Prostate gland (tissue), 2 donors: ENCODE measurements at regions not wholly inside any gene's neighbourhood (a gene's known extent, or its start where the extent isn't known, plus 50 kb on each side); places are given as distances from the start of the nearest gene placed in this dataset.
"Not testable (repeated sequence)": the region's sequence is repeated elsewhere in the genome, so short reads cannot be mapped to it uniquely, and the experiment has no call there.

Experiments used
- DNase-seq: peaks from one replicate; pipeline ENCODE4 v3.0.0-alpha.2; 2019; ENCODE audit warnings: low spot score
- H3K27ac ChIP-seq, 2 donors: fragments of 200-600 bp; sonication (generic); 2 replicates each; pipeline ENCODE4 v1.5.1; 2017 to 2019
- H3K27me3 ChIP-seq: fragments of 200-600 bp; sonication (generic); replicated peaks from 2 replicates; pipeline ENCODE4 v1.5.1; 2019; ENCODE audit not compliant: insufficient read depth
- H3K36me3 ChIP-seq, 2 donors: fragments of 200-600 bp; sonication (generic); 1 replicate in 1 of 2; 2 replicates in 1 of 2; pipeline versions ENCODE4 v1.5.1 to v1.8.1; 2017 to 2019
- H3K4me1 ChIP-seq: fragments of 200-600 bp; sonication (generic); replicated peaks from 2 replicates; pipeline ENCODE4 v1.5.1; 2019
- H3K4me3 ChIP-seq, 2 donors: fragments of 200-600 bp; sonication (generic); 2 replicates each; pipeline ENCODE4 v1.5.1; 2017 to 2019
- H3K9me3 ChIP-seq: fragments of 200-600 bp; sonication (generic); 2 replicates; pipeline ENCODE4 v1.5.1; 2017
- CTCF ChIP-seq, 4 experiments: fragments of 200-600 bp in 2 of 4; fragments of 450-650 bp in 2 of 4; sonication (generic) in 2 of 4; IDR thresholded peaks; 1 replicate in 3 of 4; 2 replicates in 1 of 4; pipeline ENCODE4 v1.5.1; 2016 to 2019; ENCODE audit warnings: antibody characterized with exemption in 4 of 4, mild to moderate bottlenecking in 2 of 4, moderate library complexity in 2 of 4
- POLR2A ChIP-seq: fragments of 450-650 bp; IDR thresholded peaks from one replicate; pipeline ENCODE4 v1.6.1; 2016; ENCODE audit warnings: antibody characterized with exemption, mild to moderate bottlenecking
- POLR2AphosphoS5 ChIP-seq: sonication (generic); formaldehyde crosslinking; IDR thresholded peaks from one replicate; pipeline ENCODE4 v1.6.1; 2017; ENCODE audit warnings: antibody characterized with exemption
- WGBS: methylation state at CpG from one replicate; pipeline ENCODE4 v1.1.5; 2018; 5-methylcytosine and 5-hydroxymethylcytosine counted together
- intact Hi-C: fragments of 100-400 bp; cut with DNase I; formaldehyde crosslinking; loops from one replicate; pipeline ENCODE4 v1.14.2; 2022

GRCh38 chr19:28296506-28296905, 916.4 kb downstream of the UQCRFS1 start:
- Histone ChIP-seq H3K27me3 (no peaks in the 10 kb centered on the region), H3K36me3 (no peaks in the 10 kb centered on the region), H3K9me3 (no peaks in the 10 kb centered on the region), H3K27ac (no peak overlapping the region), H3K4me3 (no peak overlapping the region), H3K4me1 (no peaks in the 10 kb centered on the region)
- WGBS, result 90% methylated on average over 4 of the region's 4 CpGs
- TF ChIP-seq POLR2A, result no peak
- DNase-seq, result no peak
- intact Hi-C loops, result no loop called here

GRCh38 chr19:28294975-28295374, 918.0 kb downstream of the UQCRFS1 start:
- DNase-seq, H3K9me3 ChIP-seq, H3K4me3 ChIP-seq, H3K4me1 ChIP-seq, H3K27ac ChIP-seq, H3K27me3 ChIP-seq, intact Hi-C loops, H3K36me3 ChIP-seq: not testable (repeated sequence)
- WGBS, result 94% methylated on average over 1 of the region's 1 CpG

- intact Hi-C loops, result no loop called here
- H3K27ac ChIP-seq, result no peak overlapping the region
- no peaks in the 10 kb centered on the region for H3K36me3 ChIP-seq
- no peak for DNase-seq
- WGBS, result 47% methylated on average over 6 of the region's 6 CpGs
- TF ChIP-seq POLR2AphosphoS5, result no peak
- no peak for TF ChIP-seq POLR2A
- TF ChIP-seq CTCF (IDR thresholded peaks at IDR 0.05), result no peak
- no peaks in the 10 kb centered on the region for H3K9me3 ChIP-seq
- no peaks in the 10 kb centered on the region for H3K27me3 ChIP-seq
- peaks cover under 1% of the 10 kb centered on the region for H3K4me1 ChIP-seq
- H3K4me3 ChIP-seq, result no peak overlapping the region
Observed at GRCh38 chr19:28294395-28294794, 918.6 kb downstream of the UQCRFS1 start.

- no peaks in the 10 kb centered on the region for H3K36me3 ChIP-seq
- DNase-seq, result no peak
- H3K27ac ChIP-seq, result no peak overlapping the region
- H3K9me3 ChIP-seq, result no peaks in the 10 kb centered on the region
- H3K4me3 ChIP-seq, result no peak overlapping the region
- no peaks in the 10 kb centered on the region for H3K27me3 ChIP-seq
- 91% methylated on average over 3 of the region's 3 CpGs for WGBS
- intact Hi-C loops, result no loop called here
- TF ChIP-seq CTCF (IDR thresholded peaks at IDR 0.05), result no peak
- TF ChIP-seq POLR2AphosphoS5, result no peak
- no peak for TF ChIP-seq POLR2A
- H3K4me1 ChIP-seq, result peaks cover 5% of the 10 kb centered on the region
Observed at GRCh38 chr19:28293685-28294084, 919.3 kb downstream of the UQCRFS1 start.

- no peak for DNase-seq
- 63% methylated on average over 10 of the region's 10 CpGs for WGBS
- no peak overlapping the region for H3K4me3 ChIP-seq
- H3K4me1 ChIP-seq, result peaks cover 11% of the 10 kb centered on the region
- intact Hi-C loops, result no loop called here
- H3K27ac ChIP-seq, result no peak overlapping the region
- TF ChIP-seq CTCF (IDR thresholded peaks at IDR 0.05) (no peak), POLR2A (no peak), POLR2AphosphoS5 (no peak)
- no peaks in the 10 kb centered on the region for H3K9me3 ChIP-seq
- H3K27me3 ChIP-seq, result no peaks in the 10 kb centered on the region
- H3K36me3 ChIP-seq, result no peaks in the 10 kb centered on the region
Observed at GRCh38 chr19:28292822-28293500, 920.0 kb downstream of the UQCRFS1 start.

- Histone ChIP-seq H3K4me1 (peaks cover 11% of the 10 kb centered on the region), H3K9me3 (no peaks in the 10 kb centered on the region), H3K27me3 (no peaks in the 10 kb centered on the region), H3K36me3 (no peaks in the 10 kb centered on the region), H3K27ac (no peak overlapping the region), H3K4me3 (no peak overlapping the region)
- no peak for DNase-seq
- TF ChIP-seq POLR2A, result no peak
- no peak for TF ChIP-seq POLR2AphosphoS5
- TF ChIP-seq CTCF (IDR thresholded peaks at IDR 0.05), result no peak
- WGBS, result 93% methylated on average over 4 of the region's 4 CpGs
- intact Hi-C loops, result no loop called here
Observed at GRCh38 chr19:28291874-28292273, 921.1 kb downstream of the UQCRFS1 start.
